ENCODE measurements at regions not wholly inside any gene's neighbourhood (a gene's known extent, or its start where the extent isn't known, plus 50 kb on each side); places are given as distances from the start of the nearest gene placed in this dataset.

DNA sequence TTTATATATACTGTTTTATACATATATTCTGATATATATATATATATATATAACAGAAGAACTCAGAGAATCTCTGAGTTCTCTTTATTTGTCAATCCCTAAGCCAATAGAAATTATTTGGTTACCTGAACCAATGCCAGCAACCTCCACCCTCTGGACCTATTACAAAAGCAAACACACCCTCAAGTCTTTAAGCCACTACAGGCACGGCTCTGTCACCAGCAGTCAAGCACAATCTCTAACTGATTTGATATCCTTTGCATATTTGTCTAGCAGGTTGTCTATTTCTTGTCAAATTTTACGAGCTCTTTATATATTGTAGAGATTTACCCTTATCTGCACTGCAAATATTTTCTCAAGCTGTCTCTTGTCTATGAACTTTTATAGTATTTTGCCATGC is 66.6 kb upstream of the TOPAZ1 start:
- peaks cover 35% of the 10 kb centered on the region for H3K27me3 Mint-ChIP-seq (ENCODE audit: low read depth)
- H3K27ac Mint-ChIP-seq (ENCODE audit: unreplicated experiment), result no peak overlapping the region
- no peak for DNase-seq (ENCODE audit: low spot score)
- no peaks in the 10 kb centered on the region for H3K4me1 Mint-ChIP-seq (ENCODE audit: low read depth)
- peaks cover 6% of the 10 kb centered on the region for H3K9me3 Mint-ChIP-seq (ENCODE audit: low read depth)
- no peak overlapping the region for H3K4me3 Mint-ChIP-seq (ENCODE audit: unreplicated experiment)
- no peaks in the 10 kb centered on the region for H3K36me3 Mint-ChIP-seq (ENCODE audit: low read depth)
- TF ChIP-seq, protein P1, sequence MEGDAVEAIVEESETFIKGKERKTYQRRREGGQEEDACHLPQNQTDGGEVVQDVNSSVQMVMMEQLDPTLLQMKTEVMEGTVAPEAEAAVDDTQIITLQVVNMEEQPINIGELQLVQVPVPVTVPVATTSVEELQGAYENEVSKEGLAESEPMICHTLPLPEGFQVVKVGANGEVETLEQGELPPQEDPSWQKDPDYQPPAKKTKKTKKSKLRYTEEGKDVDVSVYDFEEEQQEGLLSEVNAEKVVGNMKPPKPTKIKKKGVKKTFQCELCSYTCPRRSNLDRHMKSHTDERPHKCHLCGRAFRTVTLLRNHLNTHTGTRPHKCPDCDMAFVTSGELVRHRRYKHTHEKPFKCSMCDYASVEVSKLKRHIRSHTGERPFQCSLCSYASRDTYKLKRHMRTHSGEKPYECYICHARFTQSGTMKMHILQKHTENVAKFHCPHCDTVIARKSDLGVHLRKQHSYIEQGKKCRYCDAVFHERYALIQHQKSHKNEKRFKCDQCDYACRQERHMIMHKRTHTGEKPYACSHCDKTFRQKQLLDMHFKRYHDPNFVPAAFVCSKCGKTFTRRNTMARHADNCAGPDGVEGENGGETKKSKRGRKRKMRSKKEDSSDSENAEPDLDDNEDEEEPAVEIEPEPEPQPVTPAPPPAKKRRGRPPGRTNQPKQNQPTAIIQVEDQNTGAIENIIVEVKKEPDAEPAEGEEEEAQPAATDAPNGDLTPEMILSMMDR (IDR thresholded peaks at IDR 0.05), result no peak

DNA sequence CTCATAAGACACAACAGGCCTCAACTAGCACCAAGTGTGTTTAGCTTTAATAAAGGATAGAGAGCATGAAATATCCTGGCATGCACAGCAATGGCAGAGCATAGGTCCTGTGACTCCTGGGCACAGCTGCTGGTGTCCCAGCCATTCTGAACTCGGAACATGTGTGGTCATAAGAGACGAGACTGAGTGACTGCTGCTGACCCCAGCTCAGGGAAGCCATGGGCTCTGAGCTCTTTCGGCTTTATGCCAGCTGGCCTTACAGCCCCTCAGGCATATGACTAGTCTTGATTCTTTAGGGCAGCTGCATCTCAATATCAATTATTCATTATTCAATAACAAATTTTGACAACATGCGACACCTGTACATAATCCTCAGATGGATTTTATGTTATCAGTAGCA is 62.4 kb upstream of the TOPAZ1 start:
- H3K27me3 Mint-ChIP-seq (ENCODE audit: low read depth), result peaks cover 27% of the 10 kb centered on the region
- no peaks in the 10 kb centered on the region for H3K9me3 Mint-ChIP-seq (ENCODE audit: low read depth)
- no peak overlapping the region for H3K27ac Mint-ChIP-seq (ENCODE audit: unreplicated experiment)
- H3K4me1 Mint-ChIP-seq (ENCODE audit: low read depth), result no peaks in the 10 kb centered on the region
- DNase-seq (ENCODE audit: low spot score), result no peak
- H3K36me3 Mint-ChIP-seq (ENCODE audit: low read depth), result no peaks in the 10 kb centered on the region
- no peak overlapping the region for H3K4me3 Mint-ChIP-seq (ENCODE audit: unreplicated experiment)
- TF ChIP-seq, protein P1 (IDR thresholded peaks at IDR 0.05), result no peak

DNA sequence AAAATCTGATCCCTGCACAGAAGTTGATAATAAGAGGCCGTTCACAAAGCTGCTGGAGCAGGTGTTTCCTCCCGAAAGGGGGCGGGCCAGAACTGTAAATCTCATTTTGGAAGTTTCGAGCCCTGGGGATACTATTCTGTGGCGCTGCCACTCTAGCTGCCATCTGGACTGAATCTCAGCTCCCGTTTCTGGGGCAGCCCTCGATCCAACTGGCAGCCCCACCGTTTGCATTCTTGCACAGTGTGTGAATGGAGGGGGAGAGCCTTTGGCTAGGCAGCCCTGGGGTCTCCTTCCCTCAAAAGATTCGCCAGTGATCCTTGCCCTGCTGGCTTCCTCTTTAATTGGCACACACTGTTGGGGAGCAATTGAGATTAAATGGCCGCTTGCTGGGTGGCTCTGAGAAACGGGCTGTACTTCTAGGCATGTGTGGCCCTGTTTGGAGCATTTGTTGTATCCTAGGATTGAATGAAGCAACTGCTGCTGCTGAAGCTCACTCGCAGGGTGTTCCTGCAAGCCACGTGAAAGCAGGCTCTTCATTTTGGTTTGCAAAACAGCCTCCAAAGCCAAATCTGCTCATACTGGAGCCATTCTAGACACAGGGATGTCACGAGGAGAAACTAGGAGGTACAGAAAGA is 57.2 kb upstream of the TOPAZ1 start:
- H3K4me3 Mint-ChIP-seq (ENCODE audit: unreplicated experiment), result no peak overlapping the region
- DNase-seq (ENCODE audit: low spot score), result no peak
- H3K27ac Mint-ChIP-seq (ENCODE audit: unreplicated experiment), result no peak overlapping the region
- H3K9me3 Mint-ChIP-seq (ENCODE audit: low read depth), result no peaks in the 10 kb centered on the region
- no peaks in the 10 kb centered on the region for H3K4me1 Mint-ChIP-seq (ENCODE audit: low read depth)
- peaks cover 25% of the 10 kb centered on the region for H3K27me3 Mint-ChIP-seq (ENCODE audit: low read depth)
- H3K36me3 Mint-ChIP-seq (ENCODE audit: low read depth), result no peaks in the 10 kb centered on the region
- TF ChIP-seq, protein P1 (IDR thresholded peaks at IDR 0.05), result no peak

DNA sequence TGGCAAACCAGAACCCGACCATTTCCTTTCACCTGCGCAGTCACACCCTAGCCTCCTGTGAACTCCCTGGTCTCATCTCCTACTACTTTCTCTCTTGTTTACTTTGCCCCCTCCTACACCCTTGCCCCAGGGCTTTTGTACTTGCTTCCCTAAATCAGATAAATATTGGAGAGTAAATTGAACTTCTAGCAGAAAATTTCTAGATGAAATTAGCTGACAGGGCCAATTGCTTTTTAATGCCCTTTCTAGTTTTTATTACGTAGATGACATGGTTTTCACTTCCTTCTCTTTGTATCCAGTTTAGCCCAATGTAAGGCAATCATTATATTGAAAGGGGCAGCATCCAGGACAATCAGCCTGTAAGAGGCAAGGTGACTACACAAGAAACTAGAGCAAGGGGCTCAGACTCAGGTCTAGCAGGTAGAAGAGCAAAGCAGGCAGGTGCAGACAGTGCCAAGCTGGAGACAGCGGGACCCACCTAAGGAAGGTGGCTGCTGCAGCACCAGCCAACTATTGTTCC is 56.2 kb upstream of the TOPAZ1 start:
- H3K27ac Mint-ChIP-seq (ENCODE audit: unreplicated experiment), result no peak overlapping the region
- no peaks in the 10 kb centered on the region for H3K4me1 Mint-ChIP-seq (ENCODE audit: low read depth)

DNA sequence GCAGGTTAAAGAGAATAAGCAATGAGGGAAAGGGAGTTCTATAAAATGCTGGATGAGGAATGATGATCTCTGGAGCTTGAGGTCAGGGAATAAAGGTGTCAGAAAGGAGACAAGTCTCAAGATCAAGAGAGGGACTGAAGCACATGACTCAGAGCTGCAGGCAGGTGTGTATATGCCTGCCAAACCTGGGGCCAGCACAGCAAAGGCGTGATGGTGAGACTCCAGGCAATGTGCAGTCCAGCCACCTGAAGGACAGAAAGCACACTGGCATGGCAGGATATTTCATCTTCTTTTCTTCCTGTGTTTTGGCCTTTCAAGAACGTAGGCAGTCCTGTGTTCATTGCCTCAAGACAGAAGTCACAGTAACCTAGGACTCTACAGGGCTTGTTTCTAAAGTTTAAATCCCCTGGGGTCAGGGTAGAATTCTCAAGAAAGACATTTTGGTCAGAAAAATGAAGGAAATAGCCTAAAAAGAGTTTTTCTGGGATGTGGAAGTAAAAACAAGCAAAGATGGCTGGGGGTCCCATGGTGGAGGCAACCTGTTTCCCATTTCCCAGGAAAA is 55.5 kb upstream of the TOPAZ1 start:
- no peak for DNase-seq (ENCODE audit: low spot score)
- H3K36me3 Mint-ChIP-seq (ENCODE audit: low read depth), result no peaks in the 10 kb centered on the region
- peaks cover 31% of the 10 kb centered on the region for H3K27me3 Mint-ChIP-seq (ENCODE audit: low read depth)
- H3K4me3 Mint-ChIP-seq (ENCODE audit: unreplicated experiment), result no peak overlapping the region
- H3K9me3 Mint-ChIP-seq (ENCODE audit: low read depth), result peaks cover under 1% of the 10 kb centered on the region
- no peaks in the 10 kb centered on the region for H3K4me1 Mint-ChIP-seq (ENCODE audit: low read depth)
- TF ChIP-seq, protein P1 (IDR thresholded peaks at IDR 0.05), result no peak
- no peak overlapping the region for H3K27ac Mint-ChIP-seq (ENCODE audit: unreplicated experiment)

More for the DNA sequence above, 56.2 kb upstream of the TOPAZ1 start:
- DNase-seq (ENCODE audit: low spot score), result no peak
- Mint-ChIP-seq H3K9me3 (ENCODE audit: low read depth) (no peaks in the 10 kb centered on the region), H3K27me3 (ENCODE audit: low read depth) (peaks cover 31% of the 10 kb centered on the region), H3K4me3 (ENCODE audit: unreplicated experiment) (no peak overlapping the region), H3K36me3 (ENCODE audit: low read depth) (no peaks in the 10 kb centered on the region)
- TF ChIP-seq, protein P1 (IDR thresholded peaks at IDR 0.05), result no peak

Measured in chondrocyte (in vitro differentiated cells).